HG03066 (cell line): ENCODE measurements at regions not wholly inside any gene's neighbourhood (a gene's known extent, or its start where the extent isn't known, plus 50 kb on each side); places are given as distances from the start of the nearest gene placed in this dataset.

Experiments used
- ATAC-seq: cut with Tn5 transposase; IDR thresholded peaks from one replicate; pipeline ENCODE4 v1.9.1; 2021; ENCODE audit warnings: low read depth; ENCODE audit not compliant: unreplicated experiment

DNA sequence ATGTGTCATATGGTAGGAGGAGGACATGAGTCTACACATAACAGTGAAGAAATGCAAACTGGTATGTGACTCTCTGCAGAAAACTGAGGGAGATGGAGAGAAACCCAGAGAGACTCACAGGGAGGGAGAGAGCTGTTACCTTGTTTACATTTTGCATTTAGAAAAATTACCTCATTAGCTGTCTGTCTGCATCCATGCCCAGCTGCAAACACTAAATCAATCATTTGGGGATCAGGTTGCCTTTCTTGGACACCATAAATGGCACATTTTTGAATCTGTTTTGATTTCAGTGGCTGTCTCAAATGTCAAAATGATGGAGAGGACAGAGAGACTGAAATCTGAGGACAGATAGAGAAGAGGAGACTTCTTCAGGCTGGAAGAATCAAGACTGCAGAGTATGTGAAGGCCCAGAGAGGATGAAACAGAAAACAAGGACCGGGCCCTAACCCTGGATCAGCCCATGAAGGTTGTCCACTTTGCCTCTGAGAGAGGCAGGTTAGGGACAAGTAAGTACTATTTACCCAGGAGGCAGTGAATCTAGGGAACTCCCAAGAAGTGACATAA lies 92.2 kb downstream of the UNC5CL start:
- ATAC-seq = no peak

DNA sequence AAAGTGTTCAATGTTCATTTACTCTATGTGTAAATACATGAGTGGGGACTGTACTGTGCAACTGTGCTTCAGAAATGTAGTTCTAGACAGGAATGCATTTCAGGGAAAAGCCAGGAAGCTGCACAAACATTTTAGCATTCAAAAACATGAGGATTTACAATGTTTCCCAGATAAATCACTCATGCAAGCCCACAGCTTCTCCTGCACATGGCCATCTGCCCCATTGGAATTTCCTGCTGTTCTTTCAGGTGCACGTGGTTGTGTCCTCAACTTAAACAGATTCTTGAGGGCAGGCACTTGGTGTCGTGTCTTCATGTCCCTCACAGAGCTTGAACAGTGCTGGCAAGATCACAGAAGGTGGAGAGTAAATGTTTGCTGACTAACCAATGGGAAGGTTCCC lies 101.5 kb downstream of the UNC5CL start:
- no peak for ATAC-seq

DNA sequence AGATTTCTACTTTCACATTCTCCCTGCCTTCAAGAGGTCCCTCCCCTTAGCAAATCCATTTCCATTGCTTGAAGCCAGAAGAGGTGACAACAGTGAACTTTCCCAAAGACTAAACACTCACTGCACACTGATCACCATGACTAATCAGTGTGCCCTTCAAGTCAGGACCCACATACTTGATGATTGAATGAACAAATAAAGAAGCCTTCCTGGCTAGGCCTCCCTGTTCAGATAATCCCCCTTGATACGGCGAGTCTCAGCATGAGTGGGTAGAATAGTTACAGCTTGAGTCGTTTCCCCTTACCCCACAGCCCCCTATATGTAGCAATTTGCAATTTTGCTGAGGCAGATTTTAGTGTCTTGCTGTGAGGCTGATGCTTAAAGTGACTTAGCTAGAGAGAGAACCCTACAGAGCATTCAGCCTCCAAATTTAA lies 102.2 kb downstream of the UNC5CL start:
- no peak for ATAC-seq

DNA sequence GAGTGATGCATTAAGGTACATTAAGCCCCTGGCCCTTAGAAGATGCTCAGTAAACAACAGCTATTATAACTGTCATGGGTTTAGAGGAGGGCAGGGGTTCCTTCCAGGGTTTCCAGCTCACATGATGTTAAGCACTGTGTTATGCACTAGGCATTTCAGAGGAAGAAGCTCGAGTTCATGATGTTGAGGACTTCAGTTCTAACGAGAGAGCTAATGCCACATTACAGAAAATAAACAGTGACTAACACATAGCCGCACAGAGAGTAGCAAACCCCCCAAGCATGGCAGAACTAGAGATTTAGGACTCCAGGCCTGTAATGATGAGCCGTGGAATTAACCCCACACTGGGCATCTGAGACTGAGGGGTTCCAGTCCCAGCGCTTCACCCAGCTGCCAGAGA lies 105.2 kb downstream of the UNC5CL start:
- ATAC-seq = no peak

DNA sequence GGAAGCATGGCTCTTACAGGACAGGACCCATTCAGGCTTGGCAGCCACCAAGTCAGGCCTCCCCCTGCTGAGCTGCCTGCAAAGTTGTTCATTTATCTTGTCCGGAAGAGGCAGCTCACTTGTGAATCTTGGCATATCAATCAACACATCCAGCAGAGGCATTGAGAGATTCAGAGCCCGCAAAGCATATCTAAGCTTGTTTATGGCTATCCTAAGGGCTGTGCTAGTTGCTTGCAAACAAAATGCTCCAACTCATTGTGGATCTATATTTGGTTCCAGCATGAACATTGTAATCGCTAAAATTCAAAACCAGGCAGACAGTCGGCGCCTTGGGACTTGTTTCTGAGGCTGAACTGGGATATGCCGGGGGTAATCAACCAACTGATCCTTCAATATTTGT lies 106.1 kb downstream of the UNC5CL start:
- ATAC-seq = no peak

DNA sequence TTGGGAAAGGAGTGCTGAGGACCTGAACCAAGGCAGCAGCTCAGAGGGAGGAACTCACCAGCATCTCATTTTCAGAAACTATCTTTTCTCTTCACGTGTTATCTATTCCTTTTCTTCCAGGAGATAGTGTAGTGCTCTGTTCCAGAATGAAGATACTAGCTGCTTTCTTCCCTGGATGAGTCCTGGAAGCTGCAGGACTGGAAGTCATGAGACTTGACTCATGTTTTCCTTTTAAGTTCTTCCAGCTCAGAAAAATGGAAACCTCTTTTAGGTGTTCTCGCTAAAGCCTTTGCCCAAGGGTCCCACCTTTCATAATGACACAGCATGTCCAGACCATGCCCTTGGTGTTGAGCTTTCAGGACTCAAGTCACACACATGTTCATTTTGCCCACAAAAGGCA lies 106.7 kb downstream of the UNC5CL start:
- no peak for ATAC-seq

DNA sequence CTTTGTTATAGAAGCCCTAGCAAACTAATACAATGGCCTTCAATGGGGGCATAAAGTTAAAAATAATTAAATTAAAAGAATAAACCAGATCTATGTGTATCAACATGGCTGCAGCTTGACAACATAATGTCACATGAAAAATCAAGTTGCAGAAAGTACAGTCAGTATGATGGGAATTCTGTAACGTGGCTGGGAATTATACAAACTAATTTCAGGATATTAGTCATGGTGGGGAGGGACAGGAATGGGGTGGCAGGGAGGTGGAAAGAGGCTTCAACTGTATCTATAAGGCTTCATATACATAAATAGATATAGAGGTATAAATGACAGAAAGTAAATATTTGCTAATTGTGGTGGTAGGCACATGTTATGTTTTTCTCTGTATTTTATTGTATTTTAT lies 107.1 kb downstream of the UNC5CL start:
- ATAC-seq = no peak

- ATAC-seq = no peak
Measured at GRCh38 chr6:40930555-40930954, 108.5 kb downstream of the UNC5CL start.

DNA sequence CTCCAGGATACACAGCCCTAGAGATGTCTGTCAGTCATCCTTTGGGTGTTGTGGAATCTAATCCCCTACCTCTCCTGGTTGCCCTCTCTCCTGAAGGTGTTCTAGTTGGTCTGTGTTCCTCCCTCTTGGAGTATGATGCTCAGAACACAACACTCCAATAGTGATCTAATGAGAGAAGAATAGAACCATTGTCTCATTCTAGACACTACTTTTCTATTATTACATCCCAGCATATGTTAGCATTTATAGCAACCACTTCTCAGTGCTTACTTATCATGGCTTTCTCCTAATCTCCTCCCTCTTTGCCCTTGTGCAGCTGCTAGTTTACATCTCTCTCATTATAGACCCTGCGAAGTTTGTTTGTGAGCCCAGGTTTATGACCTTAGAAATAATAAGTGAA lies 109.0 kb downstream of the UNC5CL start:
- ATAC-seq = no peak

DNA sequence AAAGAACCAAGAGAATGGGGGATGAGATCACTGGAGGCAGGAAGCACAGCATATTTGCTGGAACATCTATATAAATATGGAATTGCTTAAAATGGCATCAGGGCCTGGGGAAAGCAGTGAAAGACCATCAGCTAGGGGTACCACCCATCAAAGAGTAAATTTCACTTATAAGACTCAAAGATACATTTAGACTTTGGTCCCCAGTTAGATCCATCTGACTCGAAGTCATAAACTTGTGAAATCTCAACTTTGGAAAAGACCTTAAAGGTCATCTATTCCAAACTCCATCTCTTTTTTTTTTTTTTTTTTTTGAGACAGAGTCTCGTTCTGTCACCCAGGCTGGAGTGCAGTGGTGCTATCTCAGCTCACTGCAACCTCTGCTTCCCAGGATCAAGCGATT lies 109.8 kb downstream of the UNC5CL start:
- no peak for ATAC-seq

GRCh38 chr6:40928763-40929162 lies 110.3 kb downstream of the UNC5CL start:
- no peak for ATAC-seq

DNA sequence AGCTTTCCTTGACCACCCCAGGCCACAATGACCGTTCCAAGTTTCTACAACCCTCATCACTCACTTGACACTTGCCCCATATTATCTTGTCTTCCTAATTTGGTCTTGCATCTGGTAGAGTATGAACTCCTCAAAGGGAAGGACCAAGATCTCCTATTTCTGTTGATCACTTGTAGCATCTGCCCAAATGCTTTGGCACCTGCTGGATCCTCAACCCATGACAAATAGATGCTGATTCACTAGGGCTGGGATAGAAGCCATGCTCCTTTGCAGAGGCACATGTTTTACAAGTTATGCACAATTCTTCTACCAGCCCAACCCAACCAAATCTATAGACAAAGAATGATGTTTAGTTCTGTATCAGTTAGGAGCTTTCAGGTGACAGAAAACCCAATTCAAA lies 110.7 kb downstream of the UNC5CL start:
- ATAC-seq = no peak

GRCh38 chr6:40925341-40925740 lies 113.7 kb downstream of the UNC5CL start:
- no peak for ATAC-seq

GRCh38 chr6:40924839-40925238 lies 114.2 kb downstream of the UNC5CL start:
- no peak for ATAC-seq

- no peak for ATAC-seq
Measured at GRCh38 chr6:40923880-40924279, 115.1 kb downstream of the UNC5CL start.

DNA sequence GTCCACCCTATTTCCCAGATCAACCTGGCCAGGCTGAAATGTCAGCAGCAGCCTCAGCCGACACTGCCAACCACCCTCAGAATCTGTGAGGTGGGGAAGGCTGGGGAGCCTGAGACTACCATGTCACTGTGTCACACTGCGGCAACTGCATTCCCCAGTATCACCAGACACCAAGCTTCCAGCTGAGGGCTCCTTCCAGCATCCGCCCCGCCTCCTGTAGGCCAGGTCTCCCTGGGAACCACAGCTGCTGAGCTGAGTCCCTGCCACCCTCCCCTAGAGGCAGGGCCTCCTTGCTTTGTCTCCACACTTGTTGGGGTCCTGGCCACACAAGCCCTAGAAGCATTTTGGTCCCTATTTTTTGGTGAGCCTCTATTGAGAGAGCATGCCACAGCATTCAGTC lies 115.7 kb downstream of the UNC5CL start:
- no peak for ATAC-seq

- ATAC-seq = no peak
Measured at GRCh38 chr6:40922281-40922680, 116.7 kb downstream of the UNC5CL start.

DNA sequence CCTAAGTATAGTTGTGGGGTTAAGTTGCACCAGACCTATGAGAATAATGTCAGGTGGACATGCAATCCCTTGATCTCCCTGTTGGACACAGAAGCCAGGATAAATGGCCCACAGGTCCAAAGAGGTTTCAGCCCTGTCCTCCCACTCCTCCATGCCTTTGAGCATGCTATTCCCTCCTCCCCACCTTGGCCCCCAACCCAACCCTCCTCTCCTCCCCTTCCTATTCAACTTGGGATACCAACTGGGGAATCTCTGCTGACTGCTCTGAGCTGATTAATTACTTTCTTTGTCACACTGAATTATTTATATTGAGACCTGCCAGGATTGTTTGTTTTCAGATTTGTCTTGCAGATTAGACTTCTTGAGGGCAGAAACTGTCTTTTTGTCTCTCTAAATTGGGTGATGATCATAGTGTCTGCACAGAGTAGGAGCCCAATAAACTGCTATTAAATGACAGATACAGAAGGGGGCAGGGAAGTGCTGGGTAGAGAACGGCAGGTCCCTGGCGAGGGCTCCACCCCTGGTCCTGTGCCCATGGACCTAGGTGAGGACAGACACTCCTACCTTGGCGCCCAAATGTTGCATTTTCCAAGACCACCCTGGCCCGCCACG lies 120.9 kb downstream of the UNC5CL start:
- ATAC-seq = no peak

DNA sequence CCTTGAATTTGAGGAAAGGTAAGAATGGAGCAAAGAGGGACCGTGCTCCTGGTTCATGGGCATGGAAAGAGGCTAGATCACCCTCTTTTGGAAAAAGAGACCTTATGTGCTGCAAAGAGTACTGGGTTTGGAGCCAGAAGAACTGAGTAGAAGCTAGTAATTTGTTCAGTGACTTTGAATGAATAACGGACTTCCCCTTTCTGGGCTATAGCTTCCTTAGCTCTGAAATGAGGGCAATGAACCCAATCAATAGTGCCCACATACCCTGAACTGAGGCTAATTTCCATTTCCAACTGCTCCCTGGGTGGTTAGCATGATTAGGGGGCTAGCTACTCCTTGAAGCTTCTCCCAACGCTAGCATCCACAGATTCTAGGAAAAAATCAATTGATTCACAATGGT lies 121.4 kb downstream of the UNC5CL start:
- no peak for ATAC-seq

DNA sequence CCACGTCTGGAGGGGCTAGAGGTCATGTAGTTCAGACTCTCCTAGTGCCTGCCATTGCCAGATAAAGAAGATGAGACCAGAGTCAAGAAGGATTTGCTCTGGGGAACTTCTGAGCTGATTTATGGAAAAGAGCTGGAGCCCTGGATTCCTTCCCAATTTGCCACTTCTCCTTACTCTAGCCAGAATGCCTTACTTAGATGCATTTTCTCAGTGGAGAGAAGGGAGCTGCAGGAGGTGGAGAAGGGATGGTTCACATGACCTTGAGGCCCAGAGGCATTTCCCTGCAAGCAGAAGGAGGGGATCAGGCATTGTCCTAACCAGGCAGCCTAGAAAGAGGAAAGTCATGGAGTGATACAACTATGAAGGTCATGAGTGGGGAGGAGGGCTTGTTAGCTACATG lies 122.2 kb downstream of the UNC5CL start:
- ATAC-seq = no peak

GRCh38 chr6:40915165-40915564 lies 123.9 kb downstream of the UNC5CL start:
- no peak for ATAC-seq

- ATAC-seq = no peak
Measured at GRCh38 chr6:40914005-40914404, 125.0 kb downstream of the UNC5CL start.
